ENCODE measurements at regions not wholly inside any gene's neighbourhood (a gene's known extent, or its start where the extent isn't known, plus 50 kb on each side); places are given as distances from the start of the nearest gene placed in this dataset.

GRCh38 chr12:89844539-89844938 is 135.9 kb upstream of the ATP2B1 start:
- DNase-seq (no peak), ATAC-seq (ENCODE audit: insufficient read depth, low read depth) (no peak)
- Histone ChIP-seq H3K27ac (ENCODE audit: low read length) (no peak overlapping the region), H3K4me3 (ENCODE audit: low read depth in 1 of 2, low read length in 2 of 2) (no peak overlapping the region), H3K27me3 (ENCODE audit: insufficient read depth, low read length, poor library complexity) (no peaks in the 10 kb centered on the region), H3K36me3 (ENCODE audit: insufficient read depth, low read length) (no peaks in the 10 kb centered on the region), H3K9ac (ENCODE audit: low read depth, low read length) (no peak overlapping the region), H3K9me3 (ENCODE audit: insufficient read depth, low read length, severe bottlenecking) (no peaks in the 10 kb centered on the region), H4K20me1 (ENCODE audit: insufficient read depth, low read length) (no peaks in the 10 kb centered on the region), H3K79me2 (ENCODE audit: insufficient read depth, low read length) (no peaks in the 10 kb centered on the region), H3K4me2 (ENCODE audit: insufficient read depth, low read length) (no peak overlapping the region), H3K4me1 (ENCODE audit: insufficient read depth, low read length) (no peaks in the 10 kb centered on the region), H2AFZ (ENCODE audit: low read depth, low read length) (no peak overlapping the region)
- no peak for TF ChIP-seq EZH2 (IDR thresholded peaks at IDR 0.05; ENCODE audit: borderline replicate concordance, low read depth, low read length, severe bottlenecking)
- no peak for TF ChIP-seq CTCF (IDR thresholded peaks at IDR 0.05; ENCODE audit: borderline replicate concordance, extremely low read depth, low read length, poor library complexity, severe bottlenecking)

GRCh38 chr12:89840162-89840922 is 131.7 kb upstream of the ATP2B1 start:
- Histone ChIP-seq H3K4me1 (ENCODE audit: insufficient read depth, low read length) (no peaks in the 10 kb centered on the region), H3K9ac (ENCODE audit: low read depth, low read length) (no peak overlapping the region), H3K27me3 (ENCODE audit: insufficient read depth, low read length, poor library complexity) (no peaks in the 10 kb centered on the region), H3K4me2 (ENCODE audit: insufficient read depth, low read length) (no peak overlapping the region), H3K79me2 (ENCODE audit: insufficient read depth, low read length) (no peaks in the 10 kb centered on the region), H3K27ac (ENCODE audit: low read length) (no peak overlapping the region), H4K20me1 (ENCODE audit: insufficient read depth, low read length) (no peaks in the 10 kb centered on the region), H3K9me3 (ENCODE audit: insufficient read depth, low read length, severe bottlenecking) (no peaks in the 10 kb centered on the region), H3K4me3 (ENCODE audit: low read depth in 1 of 2, low read length in 2 of 2) (no peak overlapping the region), H2AFZ (ENCODE audit: low read depth, low read length) (no peak overlapping the region), H3K36me3 (ENCODE audit: insufficient read depth, low read length) (no peaks in the 10 kb centered on the region)
- no peak for DNase-seq
- TF ChIP-seq EZH2 (IDR thresholded peaks at IDR 0.05; ENCODE audit: borderline replicate concordance, low read depth, low read length, severe bottlenecking) = no peak
- TF ChIP-seq CTCF (IDR thresholded peaks at IDR 0.05; ENCODE audit: borderline replicate concordance, extremely low read depth, low read length, poor library complexity, severe bottlenecking) = no peak
- ATAC-seq (ENCODE audit: insufficient read depth, low read depth) = no peak

GRCh38 chr12:89839444-89839843 is 130.8 kb upstream of the ATP2B1 start:
- H3K4me3 ChIP-seq (ENCODE audit: low read depth in 1 of 2, low read length in 2 of 2) = no peak overlapping the region
- H3K4me2 ChIP-seq (ENCODE audit: insufficient read depth, low read length) = no peak overlapping the region
- H3K79me2 ChIP-seq (ENCODE audit: insufficient read depth, low read length) = no peaks in the 10 kb centered on the region
- H4K20me1 ChIP-seq (ENCODE audit: insufficient read depth, low read length) = no peaks in the 10 kb centered on the region
- no peak for TF ChIP-seq EZH2 (IDR thresholded peaks at IDR 0.05; ENCODE audit: borderline replicate concordance, low read depth, low read length, severe bottlenecking)
- no peak for TF ChIP-seq CTCF (IDR thresholded peaks at IDR 0.05; ENCODE audit: borderline replicate concordance, extremely low read depth, low read length, poor library complexity, severe bottlenecking)
- no peak for DNase-seq
- H3K9me3 ChIP-seq (ENCODE audit: insufficient read depth, low read length, severe bottlenecking) = no peaks in the 10 kb centered on the region
- H3K4me1 ChIP-seq (ENCODE audit: insufficient read depth, low read length) = no peaks in the 10 kb centered on the region
- no peaks in the 10 kb centered on the region for H3K36me3 ChIP-seq (ENCODE audit: insufficient read depth, low read length)
- no peak overlapping the region for H3K9ac ChIP-seq (ENCODE audit: low read depth, low read length)
- no peak for ATAC-seq (ENCODE audit: insufficient read depth, low read depth)
- no peaks in the 10 kb centered on the region for H3K27me3 ChIP-seq (ENCODE audit: insufficient read depth, low read length, poor library complexity)
- H2AFZ ChIP-seq (ENCODE audit: low read depth, low read length) = no peak overlapping the region
- no peak overlapping the region for H3K27ac ChIP-seq (ENCODE audit: low read length)
